HepG2 (cell line): ENCODE measurements at regions not wholly inside any gene's neighbourhood (a gene's known extent, or its start where the extent isn't known, plus 50 kb on each side); places are given as distances from the start of the nearest gene placed in this dataset.

ENCODE experiments used
- ATAC-seq: fragments of 200-7000 bp; cut with Tn5 transposase; 3 replicates; pipeline ENCODE4 v1.9.1; 2020; ENCODE audit warnings: mild to moderate bottlenecking, moderate library complexity
- BruUV-seq: library from RNA; stranded (reverse); fragments of 400-500 nt; replicated peaks from 2 replicates; lab custom pipeline; 2021; lab: Mats Ljungman, UMichigan
- CTCF ChIA-PET: fragments of 300-600 bp; formaldehyde crosslinking; extraction: SDS; loops from one replicate; lab custom pipeline; 2021; ENCODE audit warnings: low total read pairs, inconsistent platforms, low intra/inter-chr PET ratio; lab: Yijun Ruan, JAX
- POLR2A ChIA-PET: fragments of 350-600 bp; sonication (Branson Sonifier 250); formaldehyde crosslinking; loops from one replicate; lab custom pipeline; 2020; ENCODE audit warnings: antibody characterized with exemption, inconsistent platforms; lab: Yijun Ruan, JAX
- DNase-seq: peaks from one replicate; pipeline ENCODE4 v3.0.0-alpha.2; 2015; ENCODE audit warnings: low spot score
- FAIRE-seq: peaks from 3 replicates; lab custom pipeline; 2011; peaks lifted over from hg19 to GRCh38; lab: Jason Lieb, UNC
- H2AFZ ChIP-seq: one replicate; pipeline ENCODE4 v1.6.1; 2011; ENCODE audit warnings: low read length, inconsistent platforms
- H3K27ac ChIP-seq: fragments of 300-600 bp; 3 replicates; pipeline ENCODE4 v1.8.0; 2011; ENCODE audit warnings: mixed run types, mild to moderate bottlenecking, mixed read lengths, low read length, inconsistent platforms; ENCODE audit not compliant: insufficient read depth; ENCODE audit errors: extremely low read length
- H3K27me3 ChIP-seq, 2 experiments: fragments of 200-600 bp in 1 of 2; 2 replicates in 1 of 2; 3 replicates in 1 of 2; pipeline versions ENCODE4 v1.6.0 to v1.8.0; 2011; ENCODE audit warnings: low read length in 2 of 2, mild to moderate bottlenecking in 2 of 2, moderate library complexity in 2 of 2, inconsistent platforms in 1 of 2; ENCODE audit not compliant: insufficient read depth in 2 of 2, control insufficient read depth in 1 of 2
- H3K36me3 ChIP-seq, 2 experiments: fragments of 200-600 bp in 1 of 2; replicated peaks in 1 of 2; 2 replicates in 1 of 2; 3 replicates in 1 of 2; pipeline versions ENCODE4 v1.5.1 to v1.8.0; 2011; ENCODE audit warnings: low read length in 2 of 2, inconsistent platforms in 1 of 2; ENCODE audit not compliant: insufficient read depth in 2 of 2, control insufficient read depth in 1 of 2
- H3K4me1 ChIP-seq: 2 replicates; pipeline ENCODE4 v1.5.1; 2012; ENCODE audit warnings: low read length, inconsistent platforms; ENCODE audit not compliant: insufficient read depth
- H3K4me2 ChIP-seq: 2 replicates; pipeline ENCODE4 v1.6.0; 2011; ENCODE audit warnings: low read depth, low read length, inconsistent platforms
- H3K4me3 ChIP-seq, 3 experiments: fragments of 200-600 bp in 1 of 3; sonication (generic), shearing (Covaris generic) in 1 of 3; replicated peaks in 1 of 3; 2 replicates each; pipeline ENCODE4 v1.5.1; 2011 to 2016; ENCODE audit warnings: low read length in 3 of 3, inconsistent platforms in 2 of 3, low read depth in 2 of 3, mild to moderate bottlenecking in 2 of 3, control low read depth in 1 of 3, mixed read lengths in 1 of 3; ENCODE audit not compliant: insufficient read depth in 1 of 3
- H3K79me2 ChIP-seq: one replicate; pipeline ENCODE4 v1.6.1; 2011; ENCODE audit warnings: low read length, inconsistent platforms; ENCODE audit not compliant: insufficient read depth
- H3K9ac ChIP-seq: 2 replicates; pipeline ENCODE4 v1.6.0; 2011; ENCODE audit warnings: mild to moderate bottlenecking, low read depth, low read length, inconsistent platforms; ENCODE audit not compliant: insufficient read depth
- H3K9me3 ChIP-seq: 2 replicates; pipeline ENCODE4 v1.5.1; 2012; ENCODE audit warnings: mild to moderate bottlenecking, low read length
- H4K20me1 ChIP-seq: 2 replicates; pipeline ENCODE4 v1.6.0; 2011; ENCODE audit warnings: inconsistent platforms, mild to moderate bottlenecking, low read length, moderate library complexity; ENCODE audit not compliant: insufficient read depth
- CBX2 ChIP-seq, 2 experiments: fragments of 200-600 bp in 1 of 2; sonication (generic); formaldehyde crosslinking in 1 of 2; IDR thresholded peaks; 2 replicates each; pipeline versions ENCODE4 v1.7.0 to v1.8.1; 2018 to 2022; ENCODE audit warnings: low read depth in 2 of 2, low read length in 1 of 2, mild to moderate bottlenecking in 1 of 2, missing genetic modification reagents in 1 of 2
- CC2D1A ChIP-seq: sonication (generic); formaldehyde crosslinking; IDR thresholded peaks from 2 replicates; pipeline ENCODE4 v1.8.1; 2023; ENCODE audit warnings: mild to moderate bottlenecking, missing genetic modification reagents
- MYC ChIP-seq: sonication (generic); formaldehyde crosslinking; IDR thresholded peaks from 2 replicates; pipeline ENCODE4 v1.9.0; 2021; ENCODE audit warnings: missing genetic modification reagents, borderline replicate concordance
- ZMAT3 ChIP-seq: sonication (generic); formaldehyde crosslinking; conservative IDR thresholded peaks from 2 replicates; pipeline ENCODE4 v1.7.0; 2021; ENCODE audit warnings: missing genetic modification reagents
- ZNF234 ChIP-seq: sonication (generic); formaldehyde crosslinking; conservative IDR thresholded peaks from 2 replicates; pipeline ENCODE4 v1.5.1; 2020; ENCODE audit warnings: mild to moderate bottlenecking, missing genetic modification reagents
- ZNF256 ChIP-seq: sonication (generic); formaldehyde crosslinking; conservative IDR thresholded peaks from 2 replicates; pipeline ENCODE4 v1.4.0; 2020; ENCODE audit warnings: missing genetic modification reagents
- ZNF296 ChIP-seq: sonication (generic); formaldehyde crosslinking; conservative IDR thresholded peaks from 2 replicates; pipeline ENCODE4 v1.5.0; 2020; ENCODE audit warnings: mild to moderate bottlenecking, missing genetic modification reagents
- ZNF441 ChIP-seq: sonication (generic); formaldehyde crosslinking; IDR thresholded peaks from 2 replicates; pipeline ENCODE4 v1.7.0; 2021; ENCODE audit warnings: missing genetic modification reagents, borderline replicate concordance
- WGBS: methylation state at CpG from one replicate; pipeline ENCODE4 v1.1.6; 2017; ENCODE audit warnings: low lambda C conversion rate; 5-methylcytosine and 5-hydroxymethylcytosine counted together
- in situ Hi-C: cut with HindIII; loops from 2 replicates; pipeline ENCODE4 v1.10.0; 2017; ENCODE audit warnings: low pct_unique_long_range_greater_than_20kb; ENCODE audit not compliant: extremely low pct_ligation_motif_present
- intact Hi-C: fragments of 100-400 bp; cut with micrococcal nuclease; formaldehyde crosslinking; loops from one replicate; pipeline ENCODE4 v1.10.0; 2022; ENCODE audit not compliant: unreplicated experiment
- TF ChIP-seq, protein P1 (sequence below): sonication (generic); formaldehyde crosslinking; IDR thresholded peaks from 2 replicates; pipeline ENCODE4 v1.8.0; 2022; ENCODE audit warnings: mild to moderate bottlenecking, missing genetic modification reagents; ENCODE audit not compliant: insufficient replicate concordance

DNA sequence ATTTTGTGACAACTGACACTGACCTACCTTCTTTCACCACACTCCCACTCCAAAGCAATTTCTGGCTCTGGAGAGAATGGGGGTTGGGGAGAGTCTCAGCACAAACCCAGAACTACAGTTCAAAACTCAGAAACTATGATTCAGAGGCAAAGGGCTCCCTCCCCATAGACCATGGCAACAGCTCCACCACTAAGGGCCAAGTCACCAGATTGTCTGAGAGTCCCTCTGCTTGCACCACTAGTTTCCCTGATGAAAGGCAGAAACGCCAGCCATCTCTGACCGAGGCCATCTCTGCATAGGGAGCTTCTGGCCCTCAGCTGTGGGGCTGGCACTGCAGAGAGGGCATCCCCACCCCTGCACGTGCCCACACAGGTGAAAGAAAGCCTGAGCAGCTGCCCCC lies 112.4 kb upstream of the VSTM2B start:
- intact Hi-C loops (no loop called here), in situ Hi-C loops (no loop called here)
- DNase-seq (no peak), FAIRE-seq (no peak), ATAC-seq (no peak)
- Histone ChIP-seq H3K79me2 (no peaks in the 10 kb centered on the region), H3K27me3 (peaks cover 0 to 21% of the 10 kb centered on the region in 2 experiments; a peak in 2 of 5 replicates), H3K4me2 (no peak overlapping the region), H3K4me1 (no peaks in the 10 kb centered on the region), H4K20me1 (no peaks in the 10 kb centered on the region), H3K27ac (no peak overlapping the region), H3K9me3 (no peaks in the 10 kb centered on the region), H3K9ac (no peak overlapping the region), H3K36me3 (no peaks in the 10 kb centered on the region), H2AFZ (no peak overlapping the region), H3K4me3 (no peak overlapping the region)
- no peak for TF ChIP-seq MYC (CRISPR knock-in tag)
- TF ChIP-seq ZNF234 (CRISPR knock-in tag), result no peak
- no peak for TF ChIP-seq ZMAT3 (CRISPR knock-in tag)
- TF ChIP-seq CC2D1A (CRISPR knock-in tag), result no peak
- TF ChIP-seq ZNF296 (CRISPR knock-in tag), result no peak
- no peak for TF ChIP-seq ZNF441 (CRISPR knock-in tag)
- no peak for TF ChIP-seq ZNF256 (CRISPR knock-in tag)
- TF ChIP-seq CBX2 (IDR thresholded peaks at IDR 0.05; ENCODE audit: low read depth, low read length), result no peak
- TF ChIP-seq CBX2 (CRISPR knock-in tag; IDR thresholded peaks at IDR 0.05; ENCODE audit: low read depth), result no peak
- TF ChIP-seq, protein P1, sequence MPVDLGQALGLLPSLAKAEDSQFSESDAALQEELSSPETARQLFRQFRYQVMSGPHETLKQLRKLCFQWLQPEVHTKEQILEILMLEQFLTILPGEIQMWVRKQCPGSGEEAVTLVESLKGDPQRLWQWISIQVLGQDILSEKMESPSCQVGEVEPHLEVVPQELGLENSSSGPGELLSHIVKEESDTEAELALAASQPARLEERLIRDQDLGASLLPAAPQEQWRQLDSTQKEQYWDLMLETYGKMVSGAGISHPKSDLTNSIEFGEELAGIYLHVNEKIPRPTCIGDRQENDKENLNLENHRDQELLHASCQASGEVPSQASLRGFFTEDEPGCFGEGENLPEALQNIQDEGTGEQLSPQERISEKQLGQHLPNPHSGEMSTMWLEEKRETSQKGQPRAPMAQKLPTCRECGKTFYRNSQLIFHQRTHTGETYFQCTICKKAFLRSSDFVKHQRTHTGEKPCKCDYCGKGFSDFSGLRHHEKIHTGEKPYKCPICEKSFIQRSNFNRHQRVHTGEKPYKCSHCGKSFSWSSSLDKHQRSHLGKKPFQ (CRISPR knock-in tag), result no peak
- no TSS peak for BruUV-seq
- POLR2A ChIA-PET, result no interaction called here
- 0% methylated on average over 1 of the region's 3 CpGs for WGBS
- CTCF ChIA-PET, result no interaction called here
